Fibroblast of skin of left biceps (primary cell): ENCODE measurements at regions not wholly inside any gene's neighbourhood (a gene's known extent, or its start where the extent isn't known, plus 50 kb on each side); places are given as distances from the start of the nearest gene placed in this dataset.
A peak's percentile ranks its signal among the peaks of the same experiment; 100 is the strongest.
"Not testable (repeated sequence)": the region's sequence is repeated elsewhere in the genome, so short reads cannot be mapped to it uniquely, and the experiment has no call there.

Source experiments
- DNase-seq, 2 experiments: peaks; one replicate each; pipeline ENCODE4 v3.0.0-alpha.2; 2013; ENCODE audit warnings: low read depth in 2 of 2

DNA sequence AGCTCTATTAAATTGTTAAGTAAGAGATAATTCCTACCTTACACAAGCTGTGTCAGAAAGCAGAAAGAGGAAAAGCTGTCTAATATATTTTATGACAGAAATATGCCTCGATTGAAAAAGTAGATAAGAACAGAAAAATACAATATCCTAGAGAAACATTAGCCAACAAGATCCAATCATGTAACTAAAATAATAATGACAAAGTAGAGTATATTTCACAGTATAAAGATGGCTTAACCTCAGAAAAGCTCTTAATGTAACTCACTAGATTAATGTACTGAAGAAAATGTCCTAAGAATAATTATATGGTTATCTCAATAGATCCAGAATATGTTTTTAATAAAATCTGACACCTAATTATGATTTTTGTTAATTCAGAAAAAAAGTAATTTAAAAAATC is 89.8 kb upstream of the HABP2 start:
- DNase-seq: no peak

- peak in 1 of 2 experiments; percentile 61 for DNase-seq
Observed at GRCh38 chr10:113463777-113464176, 89.1 kb upstream of the HABP2 start.

DNA sequence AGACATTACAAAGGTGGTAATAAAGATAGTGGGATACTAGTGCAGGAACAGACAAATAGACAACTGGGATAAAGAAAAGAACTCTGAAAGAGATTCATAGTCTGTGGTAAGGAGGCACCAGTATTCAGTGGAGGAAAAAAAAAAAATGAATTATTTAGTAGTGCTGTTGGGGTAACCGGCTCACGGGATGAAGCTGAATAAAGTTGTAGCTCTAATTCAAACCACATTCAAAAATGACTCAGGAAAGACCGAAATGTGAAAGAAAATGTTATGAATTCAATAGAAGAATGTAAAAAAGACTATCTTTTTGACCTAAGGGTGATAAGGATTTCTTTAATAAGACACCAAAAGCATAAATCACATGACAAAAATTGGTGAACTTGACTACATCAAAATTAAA is 83.1 kb upstream of the HABP2 start:
- DNase-seq: no peak

GRCh38 chr10:113470372-113471240 is 82.2 kb upstream of the HABP2 start:
- no peak for DNase-seq

DNA sequence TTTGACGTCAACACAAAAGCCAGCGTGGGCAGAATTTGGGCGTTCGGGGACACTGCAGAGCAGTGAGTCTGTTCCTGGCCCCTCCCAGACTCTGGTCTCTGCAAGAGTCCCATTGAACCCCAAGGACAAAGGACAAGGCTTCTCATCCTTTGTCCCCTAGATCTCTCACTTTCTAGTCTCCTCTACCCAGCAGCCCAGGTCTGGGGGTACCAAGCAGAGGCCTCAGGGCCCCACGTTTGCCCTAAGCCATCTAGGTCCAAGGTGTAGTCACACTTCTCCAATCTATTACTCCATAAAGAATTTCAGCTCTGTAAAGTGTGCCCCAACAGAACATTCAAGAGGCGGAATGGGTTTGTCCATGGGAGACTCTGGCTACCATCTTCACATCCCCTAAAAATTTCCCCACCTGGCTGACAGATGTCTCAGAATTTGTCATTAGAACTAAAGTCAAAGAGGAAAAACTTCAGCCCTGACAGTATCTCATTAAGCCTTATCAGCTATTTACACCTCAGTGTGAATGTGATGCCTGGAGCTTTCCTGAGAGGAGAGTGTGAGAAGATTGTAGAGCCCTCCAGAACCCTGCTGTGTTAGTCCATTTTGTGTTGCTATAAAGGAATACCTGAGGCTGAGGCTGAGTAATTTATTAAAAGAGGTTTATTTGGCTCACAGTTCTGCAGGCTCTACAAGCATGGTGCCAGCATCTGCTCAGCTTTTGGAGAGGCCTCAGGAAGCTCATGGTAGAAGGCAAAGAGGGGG is 81.4 kb upstream of the HABP2 start:
- no peak for DNase-seq

DNA sequence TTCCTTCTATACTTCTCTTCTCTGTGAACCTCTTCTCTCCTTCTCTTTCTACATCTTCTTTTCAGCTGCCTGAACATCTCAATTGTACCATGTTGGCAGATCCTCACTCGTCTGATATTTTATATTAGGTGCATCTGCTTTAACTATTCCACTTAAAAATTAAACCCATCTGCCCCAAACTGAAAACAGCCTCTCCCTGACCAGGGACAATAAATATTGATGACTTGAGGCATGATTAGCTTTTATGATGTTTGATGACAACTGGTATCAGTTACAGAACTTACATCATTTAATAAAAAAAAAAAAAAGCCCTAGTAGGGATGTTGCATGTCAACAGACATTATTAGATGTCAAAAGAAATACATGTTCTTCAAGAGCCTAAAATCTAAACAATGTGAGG is 79.8 kb upstream of the HABP2 start:
- DNase-seq: peak in 1 of 2 experiments; percentile 63

GRCh38 chr10:113473851-113474250 is 79.0 kb upstream of the HABP2 start:
- DNase-seq: peak; percentile 71 to 78

GRCh38 chr10:113474752-113475151 is 78.1 kb upstream of the HABP2 start:
- peak; percentile 67 to 76 for DNase-seq

- peak; percentile 92 to 93 for DNase-seq
Observed at GRCh38 chr10:113475381-113475807, 77.5 kb upstream of the HABP2 start.

- DNase-seq: no peak
Observed at GRCh38 chr10:113476191-113476590, 76.7 kb upstream of the HABP2 start.

DNA sequence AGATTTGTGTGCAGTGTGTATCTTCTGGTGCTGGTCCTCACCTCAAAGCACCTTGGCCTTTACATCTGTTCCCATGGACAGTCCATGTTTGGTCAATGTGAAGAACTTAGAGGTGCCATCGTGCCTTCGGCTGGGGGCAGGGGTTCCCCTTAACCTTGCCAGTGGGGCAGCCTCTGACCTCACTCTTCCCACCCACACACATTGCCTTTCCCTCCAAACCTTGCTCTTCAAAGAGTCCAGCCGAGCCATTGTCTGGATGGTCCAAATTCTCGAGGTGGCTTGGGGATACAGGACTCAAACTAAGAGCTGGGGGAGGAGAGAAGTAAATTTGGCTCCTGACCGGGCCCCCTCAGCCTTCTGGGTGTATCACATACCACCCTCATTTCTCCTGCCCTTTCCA is 76.2 kb upstream of the HABP2 start:
- no peak for DNase-seq

DNA sequence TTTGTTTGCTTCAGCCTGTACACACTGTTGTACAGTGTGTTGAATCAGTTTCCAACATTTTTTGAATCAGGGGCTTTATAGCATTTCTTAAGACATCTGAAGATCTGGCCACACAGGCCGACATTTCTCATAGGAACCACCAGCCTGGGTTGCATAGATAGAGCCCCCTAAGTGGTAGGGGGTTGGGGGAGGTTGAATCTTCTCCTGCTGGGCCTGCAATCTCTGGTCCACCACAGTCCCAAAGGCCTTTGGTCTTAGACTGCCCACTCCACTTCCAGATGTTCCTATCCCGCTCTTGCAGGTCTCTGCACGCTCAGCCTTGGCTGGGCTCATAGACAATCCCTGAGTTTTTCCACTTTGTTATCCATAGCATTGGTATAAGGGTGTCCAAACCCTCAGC is 75.4 kb upstream of the HABP2 start:
- DNase-seq: no peak

DNA sequence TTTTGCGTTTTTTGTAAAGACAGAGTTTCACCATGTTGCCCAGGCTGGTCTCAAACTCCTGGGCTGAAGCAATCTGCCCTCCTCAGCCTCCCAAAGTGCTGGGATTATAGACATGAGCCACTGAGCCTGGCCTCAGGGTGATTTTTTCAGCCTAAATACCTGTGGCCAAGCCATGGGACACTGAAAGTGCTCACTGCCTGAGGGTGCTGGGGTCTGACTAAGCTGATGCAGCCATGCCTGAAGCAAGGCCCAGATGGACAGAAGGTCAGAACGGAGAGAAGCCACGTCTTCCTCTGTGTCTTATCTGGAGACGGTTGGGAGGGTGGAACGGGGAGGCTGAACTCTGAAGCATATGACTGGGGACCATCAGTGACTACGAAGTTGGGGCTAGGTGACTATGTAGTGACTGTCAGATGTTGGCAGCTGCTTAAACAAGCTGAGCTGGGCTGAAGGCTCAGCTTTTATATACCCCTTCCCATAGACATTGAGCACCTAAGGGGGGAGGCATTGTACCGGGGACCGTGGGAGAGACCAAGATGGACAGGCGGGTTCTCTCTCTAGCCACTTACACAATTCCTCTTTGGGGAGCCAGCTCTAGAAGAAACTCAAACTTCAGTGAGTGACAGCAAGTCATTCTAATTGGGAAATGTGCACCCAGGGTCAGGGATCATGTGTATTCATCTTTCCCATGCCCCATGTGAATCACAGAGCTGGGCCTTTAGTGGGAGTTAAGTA is 73.3 kb upstream of the HABP2 start:
- no peak for DNase-seq

DNA sequence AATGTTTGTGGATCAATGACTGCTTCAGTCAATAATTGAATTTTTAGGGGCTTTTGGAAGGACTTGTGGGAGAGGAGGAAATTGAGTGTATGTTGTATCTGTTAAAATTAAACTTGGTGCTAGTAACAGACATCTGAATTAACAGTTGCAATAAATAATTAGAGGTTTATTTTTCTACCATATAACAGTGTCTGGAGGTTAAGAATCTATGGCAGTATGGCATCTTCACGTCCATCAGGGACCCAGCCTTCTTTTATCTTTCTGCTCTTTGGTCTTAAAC is 72.8 kb upstream of the HABP2 start:
- no peak for DNase-seq

GRCh38 chr10:113480851-113481502 is 71.9 kb upstream of the HABP2 start:
- no peak for DNase-seq

- no peak for DNase-seq
Observed at GRCh38 chr10:113484487-113484886, 68.4 kb upstream of the HABP2 start.

DNA sequence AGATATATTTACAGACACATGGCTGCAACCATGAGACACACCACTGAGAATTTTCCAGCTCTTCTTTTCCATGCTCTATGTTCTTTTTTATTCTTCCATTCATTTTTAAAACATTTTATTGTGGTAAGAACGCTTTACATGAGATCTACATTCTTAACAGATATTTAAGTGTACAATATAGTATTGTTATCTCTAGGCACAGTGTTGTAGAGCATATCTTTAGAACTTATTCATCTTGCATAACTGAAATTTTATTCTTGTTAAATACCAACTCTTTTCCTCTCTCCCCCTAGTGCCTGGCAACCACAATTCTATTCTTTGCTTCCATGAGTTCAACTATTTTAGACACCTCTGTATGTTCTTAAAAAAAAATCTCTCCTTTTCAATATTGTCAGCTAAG is 67.1 kb upstream of the HABP2 start:
- DNase-seq: no peak

- DNase-seq: no peak
Observed at GRCh38 chr10:113486531-113486930, 66.3 kb upstream of the HABP2 start.

DNA sequence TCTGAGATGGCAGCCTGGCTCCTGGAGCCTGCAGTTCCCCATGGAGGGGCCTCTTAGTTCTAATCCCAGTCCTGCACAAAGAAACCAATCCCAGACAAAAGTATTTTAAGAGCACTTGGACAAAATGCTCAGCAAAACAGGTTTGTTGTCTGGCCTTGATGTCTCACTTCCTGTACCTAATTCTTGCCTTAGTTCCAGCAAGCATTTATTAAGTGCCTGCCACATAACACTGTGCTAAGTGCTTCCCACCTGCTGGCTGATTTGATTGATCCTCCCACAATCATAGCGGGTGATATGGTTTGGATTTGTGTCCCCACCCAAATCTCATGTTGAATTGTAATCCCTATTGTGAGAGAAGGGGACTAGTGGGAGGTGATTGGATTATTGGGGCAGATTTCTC is 65.7 kb upstream of the HABP2 start:
- no peak for DNase-seq

- no peak for DNase-seq
Observed at GRCh38 chr10:113488186-113488585, 64.7 kb upstream of the HABP2 start.

DNA sequence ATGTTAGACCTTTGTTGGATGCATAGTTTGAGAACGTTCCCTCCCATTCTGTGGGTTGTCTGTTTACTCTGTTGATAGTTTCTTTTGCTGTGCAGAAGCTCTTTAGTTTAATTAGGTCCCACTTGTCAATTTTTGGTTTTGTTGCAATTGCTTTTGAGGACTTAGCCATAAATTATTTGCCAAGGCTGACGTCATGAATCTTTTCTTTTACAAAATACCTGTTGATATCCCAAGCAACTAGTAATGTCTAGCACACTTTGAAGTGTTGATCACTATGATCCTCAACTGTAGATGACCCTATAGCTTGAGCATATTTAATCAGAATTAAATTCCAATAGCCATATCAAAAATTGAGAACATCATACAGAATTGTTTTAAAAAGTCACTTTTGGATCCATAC is 63.3 kb upstream of the HABP2 start:
- not testable (repeated sequence) for DNase-seq

DNA sequence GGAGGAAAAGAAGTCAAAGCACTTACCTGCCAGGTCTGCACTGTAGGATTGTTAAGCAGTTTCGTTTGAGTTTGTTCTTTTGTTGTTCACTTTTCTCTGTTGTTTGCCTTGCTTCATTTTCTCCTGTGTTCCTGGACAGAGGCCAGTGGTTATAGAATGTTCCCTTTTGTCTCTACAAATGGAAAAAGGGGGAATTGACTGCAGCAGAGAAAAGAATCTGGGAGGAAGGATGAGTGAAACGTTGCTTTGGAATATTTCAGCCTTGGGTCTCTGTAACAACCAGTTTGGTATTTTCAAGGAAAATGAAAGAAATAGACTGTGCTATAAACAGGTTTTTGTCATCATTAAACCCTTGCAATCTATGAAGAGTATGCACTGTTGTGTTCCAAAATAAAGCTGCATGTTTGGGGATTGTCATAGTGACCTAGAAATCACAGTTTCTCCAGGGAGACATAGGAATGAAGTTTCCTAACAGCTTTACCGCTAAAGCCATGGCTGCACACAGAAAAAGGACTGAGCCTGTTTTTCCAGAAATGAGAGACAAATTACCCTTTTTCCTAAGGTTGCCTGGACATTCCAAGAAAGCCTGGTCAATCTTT is 60.8 kb upstream of the HABP2 start:
- DNase-seq: no peak
